ENCODE measurements at regions not wholly inside any gene's neighbourhood (a gene's known extent, or its start where the extent isn't known, plus 50 kb on each side); places are given as distances from the start of the nearest gene placed in this dataset.

- H3K27ac Mint-ChIP-seq: no peak overlapping the region
- no peaks in the 10 kb centered on the region for H3K27me3 ChIP-seq (ENCODE audit: control insufficient read depth in 2 of 2, insufficient read depth in 2 of 2, low read length in 2 of 2)
- H3K36me3 Mint-ChIP-seq: no peaks in the 10 kb centered on the region
- H4K20me1 ChIP-seq (ENCODE audit: insufficient read depth, low read length): no peaks in the 10 kb centered on the region
- H3K36me3 ChIP-seq (replicated peaks in 1 of 2; ENCODE audit: control insufficient read depth in 1 of 2, insufficient read depth in 2 of 2, low read length in 2 of 2): no peaks in the 10 kb centered on the region
- no peaks in the 10 kb centered on the region for H3K27me3 Mint-ChIP-seq (ENCODE audit: low read depth in 3 of 3)
- no peak for DNase-seq
- H2AFZ ChIP-seq (ENCODE audit: insufficient read depth, low read depth, low read length, poor library complexity, severe bottlenecking): no peak overlapping the region
- intact Hi-C loops (cut with micrococcal nuclease): no loop called here
- 80% methylated on average over 1 of the region's 4 CpGs for WGBS (ENCODE audit: insufficient coverage)
- peaks cover 0 to 5% (median 5%) of the 10 kb centered on the region in 7 donors for H3K9me3 Mint-ChIP-seq
- H3K4me1 Mint-ChIP-seq: no peaks in the 10 kb centered on the region
- no peak for TF ChIP-seq CTCF (IDR thresholded peaks at IDR 0.05)
- H3K79me2 ChIP-seq (ENCODE audit: insufficient read depth, low read length): no peaks in the 10 kb centered on the region
- H3K27ac ChIP-seq (ENCODE audit: low read depth in 1 of 2, low read length in 2 of 2): no peak overlapping the region
- H3K4me1 ChIP-seq (ENCODE audit: control insufficient read depth in 1 of 2, insufficient read depth in 2 of 2, low read length in 2 of 2): no peaks in the 10 kb centered on the region
- no peak overlapping the region for H3K9ac ChIP-seq (ENCODE audit: insufficient read depth, low read length, poor library complexity, severe bottlenecking)
- no peak overlapping the region for H3K4me2 ChIP-seq (replicated peaks; ENCODE audit: extremely low read depth, low read length, poor library complexity, severe bottlenecking)
- H3K9me3 ChIP-seq (replicated peaks in 1 of 2; ENCODE audit: control insufficient read depth in 1 of 2, insufficient read depth in 1 of 2, low read length in 2 of 2): peaks cover 0 to 3% of the 10 kb centered on the region in 2 donors
- H3K4me3 ChIP-seq (replicated peaks in 1 of 3; ENCODE audit: low read depth in 2 of 3, low read length in 3 of 3): no peak overlapping the region
- H3K4me3 Mint-ChIP-seq: no peak overlapping the region
Measured at GRCh38 chr2:228408529-228409227, 227.2 kb upstream of the SPHKAP start.

GRCh38 chr2:228407821-228408220, 226.3 kb upstream of the SPHKAP start:
- intact Hi-C loops (cut with micrococcal nuclease): no loop called here
- Histone ChIP-seq H3K27ac (ENCODE audit: low read depth in 1 of 2, low read length in 2 of 2) (no peak overlapping the region), H3K9me3 (replicated peaks in 1 of 2; ENCODE audit: control insufficient read depth in 1 of 2, insufficient read depth in 1 of 2, low read length in 2 of 2) (peaks cover 0 to 3% of the 10 kb centered on the region in 2 donors), H3K4me1 (ENCODE audit: control insufficient read depth in 1 of 2, insufficient read depth in 2 of 2, low read length in 2 of 2) (no peaks in the 10 kb centered on the region), H4K20me1 (ENCODE audit: insufficient read depth, low read length) (no peaks in the 10 kb centered on the region), H3K36me3 (replicated peaks in 1 of 2; ENCODE audit: control insufficient read depth in 1 of 2, insufficient read depth in 2 of 2, low read length in 2 of 2) (no peaks in the 10 kb centered on the region), H3K9ac (ENCODE audit: insufficient read depth, low read length, poor library complexity, severe bottlenecking) (no peak overlapping the region), H3K79me2 (ENCODE audit: insufficient read depth, low read length) (no peaks in the 10 kb centered on the region), H3K27me3 (ENCODE audit: control insufficient read depth in 2 of 2, insufficient read depth in 2 of 2, low read length in 2 of 2) (no peaks in the 10 kb centered on the region), H3K4me3 (replicated peaks in 1 of 3; ENCODE audit: low read depth in 2 of 3, low read length in 3 of 3) (no peak overlapping the region), H2AFZ (ENCODE audit: insufficient read depth, low read depth, low read length, poor library complexity, severe bottlenecking) (no peak overlapping the region), H3K4me2 (replicated peaks; ENCODE audit: extremely low read depth, low read length, poor library complexity, severe bottlenecking) (no peak overlapping the region)
- DNase-seq: no peak
- TF ChIP-seq CTCF (IDR thresholded peaks at IDR 0.05): no peak
- no peaks in the 10 kb centered on the region for H3K36me3 Mint-ChIP-seq
- H3K4me3 Mint-ChIP-seq: no peak overlapping the region
- H3K27ac Mint-ChIP-seq: no peak overlapping the region
- peaks cover 0 to 5% (median 5%) of the 10 kb centered on the region in 7 donors for H3K9me3 Mint-ChIP-seq
- no peaks in the 10 kb centered on the region for H3K27me3 Mint-ChIP-seq (ENCODE audit: low read depth in 3 of 3)
- no peaks in the 10 kb centered on the region for H3K4me1 Mint-ChIP-seq

All from CD14-positive monocyte (primary cell).